K562 (cell line): ENCODE measurements at regions not wholly inside any gene's neighbourhood (a gene's known extent, or its start where the extent isn't known, plus 50 kb on each side); places are given as distances from the start of the nearest gene placed in this dataset.

Experiments used
- ATAC-seq: fragments of 200-7000 bp; cut with Tn5 transposase; 3 replicates; pipeline ENCODE4 v1.9.1; 2020; ENCODE audit warnings: moderate library complexity
- BruUV-seq: library from RNA; stranded (reverse); fragments of 400-500 nt; replicated peaks from 2 replicates; lab custom pipeline; 2021; lab: Mats Ljungman, UMichigan
- CTCF ChIA-PET: fragments of 300-600 bp; formaldehyde crosslinking; extraction: SDS; loops from one replicate; lab custom pipeline; 2021; ENCODE audit warnings: low intra/inter-chr PET ratio; lab: Yijun Ruan, JAX
- POLR2A ChIA-PET: fragments of 300-600, 350-650 bp; sonication (Branson Sonifier 250); formaldehyde crosslinking; extraction: SDS; loops from one replicate; lab custom pipeline; 2021; ENCODE audit warnings: antibody characterized with exemption, inconsistent platforms; lab: Yijun Ruan, JAX
- DNase-seq, 4 experiments: peaks; one replicate each; pipeline versions ENCODE4 v3.0.0 to v3.0.0-alpha.2; 2011 to 2018; ENCODE audit warnings: low spot score in 3 of 4, mixed read lengths in 3 of 4; ENCODE audit errors: extremely low read depth in 1 of 4
- FAIRE-seq: peaks from 2 replicates; lab custom pipeline; 2011; peaks lifted over from hg19 to GRCh38; lab: Jason Lieb, UNC
- H2AFZ ChIP-seq: 2 replicates; pipeline ENCODE4 v1.6.0; 2011; ENCODE audit warnings: low read depth, low read length, control low read depth, inconsistent platforms
- H3K27ac ChIP-seq: fragments of 200-600 bp; 3 replicates; pipeline ENCODE4 v1.8.0; 2011; ENCODE audit warnings: low read depth, mild to moderate bottlenecking, control low read depth, inconsistent platforms, low read length, moderate library complexity, mixed read lengths; ENCODE audit errors: extremely low read depth
- H3K27me3 ChIP-seq, 2 experiments: fragments of 300-600 bp in 1 of 2; 2 replicates in 1 of 2; 3 replicates in 1 of 2; pipeline versions ENCODE4 v1.6.0 to v1.8.0; 2011; ENCODE audit warnings: inconsistent platforms in 2 of 2, low read length in 2 of 2, mild to moderate bottlenecking in 1 of 2, mixed read lengths in 1 of 2, moderate library complexity in 1 of 2; ENCODE audit not compliant: control insufficient read depth in 2 of 2, insufficient read depth in 2 of 2
- H3K36me3 ChIP-seq: fragments of 300-600 bp; 3 replicates; pipeline ENCODE4 v1.8.0; 2011; ENCODE audit warnings: mild to moderate bottlenecking, low read length, inconsistent platforms; ENCODE audit not compliant: control insufficient read depth, insufficient read depth
- H3K4me1 ChIP-seq, 2 experiments: fragments of 200-600 bp in 1 of 2; replicated peaks in 1 of 2; 2 replicates in 1 of 2; 3 replicates in 1 of 2; pipeline versions ENCODE4 v1.5.1 to v1.8.0; 2011; ENCODE audit warnings: inconsistent platforms in 2 of 2, low read length in 2 of 2, mild to moderate bottlenecking in 1 of 2, mixed read lengths in 1 of 2, moderate library complexity in 1 of 2; ENCODE audit not compliant: control insufficient read depth in 2 of 2, insufficient read depth in 2 of 2
- H3K4me2 ChIP-seq: 2 replicates; pipeline ENCODE4 v1.6.1; 2011; ENCODE audit warnings: low read length, control low read depth, inconsistent platforms, mixed read lengths; ENCODE audit not compliant: insufficient read depth
- H3K4me3 ChIP-seq: fragments of 200-600 bp; sonication (generic), shearing (Covaris generic); 2 replicates; pipeline ENCODE4 v1.5.1; 2016; ENCODE audit warnings: control low read depth, inconsistent platforms
- H3K79me2 ChIP-seq: fragments of 200-600 bp; 3 replicates; pipeline ENCODE4 v1.8.0; 2011; ENCODE audit warnings: low read length, inconsistent platforms; ENCODE audit not compliant: control insufficient read depth, insufficient read depth
- H3K9ac ChIP-seq, 2 experiments: 2 replicates each; pipeline versions ENCODE4 v1.6.0 to v1.6.1; 2011; ENCODE audit warnings: low read depth in 2 of 2, low read length in 2 of 2, control low read depth in 1 of 2, inconsistent platforms in 1 of 2, mild to moderate bottlenecking in 1 of 2, mixed read lengths in 1 of 2; ENCODE audit not compliant: insufficient read depth in 1 of 2
- H3K9me1 ChIP-seq: one replicate; pipeline ENCODE4 v1.6.0; 2011; ENCODE audit warnings: inconsistent platforms, mild to moderate bottlenecking, low read length, moderate library complexity; ENCODE audit not compliant: control insufficient read depth, insufficient read depth
- H3K9me3 ChIP-seq: replicated peaks from 2 replicates; pipeline ENCODE4 v1.5.1; 2011; ENCODE audit warnings: low read depth, low read length, inconsistent platforms; ENCODE audit not compliant: control insufficient read depth, insufficient read depth
- H4K20me1 ChIP-seq: replicated peaks from 2 replicates; pipeline ENCODE4 v1.6.1; 2011; ENCODE audit warnings: low read length, inconsistent platforms, mixed read lengths; ENCODE audit not compliant: control insufficient read depth, insufficient read depth
- KDM1A ChIP-seq, 2 experiments: fragments of 450-650 bp; IDR thresholded peaks; 2 replicates each; pipeline ENCODE4 v1.6.1; 2016; ENCODE audit warnings: mild to moderate bottlenecking in 2 of 2
- KLF10 ChIP-seq: fragments of 250-450 bp; sonication (Bioruptor Pico); IDR thresholded peaks from 2 replicates; pipeline ENCODE4 v1.6.1; 2021; ENCODE audit warnings: matching md5 sums
- MYNN ChIP-seq, 2 experiments: sonication (generic); formaldehyde crosslinking in 1 of 2; IDR thresholded peaks; 2 replicates each; pipeline versions ENCODE4 v1.5.0 to v1.6.1; 2016 to 2020; ENCODE audit warnings: antibody characterized with exemption in 1 of 2, missing genetic modification reagents in 1 of 2
- TRIM24 ChIP-seq, 2 experiments: fragments of 450-650 bp; IDR thresholded peaks; 2 replicates each; pipeline ENCODE4 v1.6.1; 2016
- WGBS: fragments of 100-300 bp; shearing (Covaris generic); methylation state at CpG from one replicate; pipeline ENCODE4 v1.1.6; 2016; ENCODE audit warnings: low coverage, mixed read lengths; ENCODE audit not compliant: insufficient coverage; ENCODE audit errors: missing lambda C conversion rate; 5-methylcytosine and 5-hydroxymethylcytosine counted together
- in situ Hi-C: fragments of 300-500 bp; cut with MboI; formaldehyde crosslinking; loops from 4 replicates; pipeline ENCODE4 v1.15.0; 2018; ENCODE audit warnings: inconsistent platforms, mixed read lengths
- intact Hi-C: fragments of 100-400 bp; cut with micrococcal nuclease; formaldehyde crosslinking; loops from 2 replicates; pipeline ENCODE4 v1.14.2; 2022
- TF ChIP-seq, protein P1 (sequence below): fragments of 450-650 bp; conservative IDR thresholded peaks from 2 replicates; pipeline ENCODE4 v1.6.1; 2016; ENCODE audit warnings: missing genetic modification characterization, low read depth, mild to moderate bottlenecking, missing compliant biosample characterization, moderate library complexity
- TF ChIP-seq, protein P2 (sequence below): fragments of 250-450 bp; sonication (Bioruptor Pico); IDR thresholded peaks from 2 replicates; pipeline ENCODE4 v1.5.0; 2020; ENCODE audit warnings: mild to moderate bottlenecking, borderline replicate concordance
- TF ChIP-seq, protein P3 (sequence below): fragments of 450-650 bp; IDR thresholded peaks from 2 replicates; pipeline ENCODE4 v1.6.1; 2017; ENCODE audit warnings: mild to moderate bottlenecking, moderate library complexity
- TF ChIP-seq, protein P4 (sequence below): IDR thresholded peaks from 2 replicates; pipeline ENCODE4 v1.6.1; 2011; ENCODE audit warnings: borderline replicate concordance, low read depth, mild to moderate bottlenecking, moderate library complexity, low read length; ENCODE audit not compliant: insufficient read depth, poor library complexity, severe bottlenecking

DNA sequence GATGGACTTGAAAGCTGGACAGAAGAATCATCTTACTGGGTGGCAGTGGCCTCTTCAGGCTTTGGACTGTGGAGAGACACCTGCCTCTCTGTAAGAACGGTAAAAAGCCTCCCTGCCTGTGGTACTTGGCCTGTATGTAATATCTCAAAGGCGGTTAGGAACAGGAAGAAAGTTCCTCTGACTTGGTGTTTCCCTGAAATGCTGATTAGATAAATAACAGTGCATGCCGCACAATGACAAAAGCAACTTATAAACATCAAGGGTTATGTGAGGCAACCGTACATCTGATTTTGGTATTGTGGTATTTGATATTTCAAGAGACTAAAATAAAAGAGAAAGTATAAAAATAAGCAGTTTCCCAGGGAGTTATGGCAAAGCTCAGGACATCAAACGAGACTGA lies 92.4 kb upstream of the SORBS2 start:
- DNase-seq (no peak), FAIRE-seq (no peak), ATAC-seq (no peak)
- POLR2A ChIA-PET: no interaction called here
- no peak overlapping the region for H3K9ac ChIP-seq
- intact Hi-C loops: no loop called here
- H3K9me3 ChIP-seq: no peaks in the 10 kb centered on the region
- WGBS: 0% methylated on average over 5 of the region's 5 CpGs
- no TSS peak for BruUV-seq
- CTCF ChIA-PET: no interaction called here
- no peaks in the 10 kb centered on the region for H3K4me1 ChIP-seq
- no peaks in the 10 kb centered on the region for H3K9me1 ChIP-seq
- H4K20me1 ChIP-seq: no peaks in the 10 kb centered on the region
- in situ Hi-C loops: no loop called here
- H3K36me3 ChIP-seq: no peaks in the 10 kb centered on the region
- H3K4me3 ChIP-seq: no peak overlapping the region
- H3K4me2 ChIP-seq: no peak overlapping the region
- H2AFZ ChIP-seq: no peak overlapping the region
- no peaks in the 10 kb centered on the region for H3K79me2 ChIP-seq
- H3K27me3 ChIP-seq: peaks cover 2 to 4% of the 10 kb centered on the region in 2 experiments; a peak in 2 of 5 replicates
- no peak overlapping the region for H3K27ac ChIP-seq
- TF ChIP-seq KLF10 (CRISPR knock-in tag) (no peak), MYNN (IDR thresholded peaks at IDR 0.05) (no peak), MYNN (CRISPR knock-in tag; IDR thresholded peaks at IDR 0.05) (no peak), KDM1A (IDR thresholded peaks at IDR 0.05) (no peak), TRIM24 (IDR thresholded peaks at IDR 0.05) (no peak)
- TF ChIP-seq, protein P1, sequence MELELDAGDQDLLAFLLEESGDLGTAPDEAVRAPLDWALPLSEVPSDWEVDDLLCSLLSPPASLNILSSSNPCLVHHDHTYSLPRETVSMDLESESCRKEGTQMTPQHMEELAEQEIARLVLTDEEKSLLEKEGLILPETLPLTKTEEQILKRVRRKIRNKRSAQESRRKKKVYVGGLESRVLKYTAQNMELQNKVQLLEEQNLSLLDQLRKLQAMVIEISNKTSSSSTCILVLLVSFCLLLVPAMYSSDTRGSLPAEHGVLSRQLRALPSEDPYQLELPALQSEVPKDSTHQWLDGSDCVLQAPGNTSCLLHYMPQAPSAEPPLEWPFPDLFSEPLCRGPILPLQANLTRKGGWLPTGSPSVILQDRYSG (tag): no peak
- TF ChIP-seq, protein P2, sequence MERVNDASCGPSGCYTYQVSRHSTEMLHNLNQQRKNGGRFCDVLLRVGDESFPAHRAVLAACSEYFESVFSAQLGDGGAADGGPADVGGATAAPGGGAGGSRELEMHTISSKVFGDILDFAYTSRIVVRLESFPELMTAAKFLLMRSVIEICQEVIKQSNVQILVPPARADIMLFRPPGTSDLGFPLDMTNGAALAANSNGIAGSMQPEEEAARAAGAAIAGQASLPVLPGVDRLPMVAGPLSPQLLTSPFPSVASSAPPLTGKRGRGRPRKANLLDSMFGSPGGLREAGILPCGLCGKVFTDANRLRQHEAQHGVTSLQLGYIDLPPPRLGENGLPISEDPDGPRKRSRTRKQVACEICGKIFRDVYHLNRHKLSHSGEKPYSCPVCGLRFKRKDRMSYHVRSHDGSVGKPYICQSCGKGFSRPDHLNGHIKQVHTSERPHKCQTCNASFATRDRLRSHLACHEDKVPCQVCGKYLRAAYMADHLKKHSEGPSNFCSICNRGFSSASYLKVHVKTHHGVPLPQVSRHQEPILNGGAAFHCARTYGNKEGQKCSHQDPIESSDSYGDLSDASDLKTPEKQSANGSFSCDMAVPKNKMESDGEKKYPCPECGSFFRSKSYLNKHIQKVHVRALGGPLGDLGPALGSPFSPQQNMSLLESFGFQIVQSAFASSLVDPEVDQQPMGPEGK (CRISPR knock-in tag): no peak
- TF ChIP-seq, protein P3, sequence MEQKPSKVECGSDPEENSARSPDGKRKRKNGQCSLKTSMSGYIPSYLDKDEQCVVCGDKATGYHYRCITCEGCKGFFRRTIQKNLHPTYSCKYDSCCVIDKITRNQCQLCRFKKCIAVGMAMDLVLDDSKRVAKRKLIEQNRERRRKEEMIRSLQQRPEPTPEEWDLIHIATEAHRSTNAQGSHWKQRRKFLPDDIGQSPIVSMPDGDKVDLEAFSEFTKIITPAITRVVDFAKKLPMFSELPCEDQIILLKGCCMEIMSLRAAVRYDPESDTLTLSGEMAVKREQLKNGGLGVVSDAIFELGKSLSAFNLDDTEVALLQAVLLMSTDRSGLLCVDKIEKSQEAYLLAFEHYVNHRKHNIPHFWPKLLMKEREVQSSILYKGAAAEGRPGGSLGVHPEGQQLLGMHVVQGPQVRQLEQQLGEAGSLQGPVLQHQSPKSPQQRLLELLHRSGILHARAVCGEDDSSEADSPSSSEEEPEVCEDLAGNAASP: no peak
- TF ChIP-seq, protein P4, sequence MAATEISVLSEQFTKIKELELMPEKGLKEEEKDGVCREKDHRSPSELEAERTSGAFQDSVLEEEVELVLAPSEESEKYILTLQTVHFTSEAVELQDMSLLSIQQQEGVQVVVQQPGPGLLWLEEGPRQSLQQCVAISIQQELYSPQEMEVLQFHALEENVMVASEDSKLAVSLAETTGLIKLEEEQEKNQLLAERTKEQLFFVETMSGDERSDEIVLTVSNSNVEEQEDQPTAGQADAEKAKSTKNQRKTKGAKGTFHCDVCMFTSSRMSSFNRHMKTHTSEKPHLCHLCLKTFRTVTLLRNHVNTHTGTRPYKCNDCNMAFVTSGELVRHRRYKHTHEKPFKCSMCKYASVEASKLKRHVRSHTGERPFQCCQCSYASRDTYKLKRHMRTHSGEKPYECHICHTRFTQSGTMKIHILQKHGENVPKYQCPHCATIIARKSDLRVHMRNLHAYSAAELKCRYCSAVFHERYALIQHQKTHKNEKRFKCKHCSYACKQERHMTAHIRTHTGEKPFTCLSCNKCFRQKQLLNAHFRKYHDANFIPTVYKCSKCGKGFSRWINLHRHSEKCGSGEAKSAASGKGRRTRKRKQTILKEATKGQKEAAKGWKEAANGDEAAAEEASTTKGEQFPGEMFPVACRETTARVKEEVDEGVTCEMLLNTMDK: no peak
